Neural cell (in vitro differentiated cells): ENCODE measurements at regions not wholly inside any gene's neighbourhood (a gene's known extent, or its start where the extent isn't known, plus 50 kb on each side); places are given as distances from the start of the nearest gene placed in this dataset.

Experiments used
- H2AFZ ChIP-seq: fragments of 200-600, 300-800 bp; sonication (generic), shearing (Covaris generic); 2 replicates; pipeline ENCODE4 v1.6.0; 2014; ENCODE audit warnings: low read depth, mild to moderate bottlenecking, antibody characterized with exemption, low read length, moderate library complexity
- H3F3A ChIP-seq: fragments of 200-600 bp; shearing (Covaris generic); 2 replicates; pipeline ENCODE4 v1.6.1; 2016; ENCODE audit warnings: mild to moderate bottlenecking, moderate library complexity, mixed read lengths, antibody characterized with exemption, low read length; ENCODE audit not compliant: insufficient read depth, poor library complexity, severe bottlenecking
- H3K27ac ChIP-seq: fragments of 200-600, 300-800 bp; sonication (generic), shearing (Covaris generic); 2 replicates; pipeline ENCODE4 v1.5.1; 2014; ENCODE audit warnings: mild to moderate bottlenecking, low read length, moderate library complexity
- H3K27me3 ChIP-seq: fragments of 300-800, 200-600 bp; sonication (generic), shearing (Covaris generic); 2 replicates; pipeline ENCODE4 v1.6.0; 2014; ENCODE audit warnings: mild to moderate bottlenecking, low read depth, low read length, moderate library complexity; ENCODE audit not compliant: insufficient read depth
- H3K36me3 ChIP-seq: fragments of 300-800, 200-600 bp; sonication (generic), shearing (Covaris generic); 2 replicates; pipeline ENCODE4 v1.5.1; 2014; ENCODE audit warnings: mild to moderate bottlenecking, antibody characterized with exemption, low read length, moderate library complexity; ENCODE audit not compliant: insufficient read depth
- H3K4me2 ChIP-seq: fragments of 300-800, 200-600 bp; sonication (generic), shearing (Covaris generic); 2 replicates; pipeline ENCODE4 v1.6.0; 2014; ENCODE audit warnings: mild to moderate bottlenecking, low read length
- H3K4me3 ChIP-seq: fragments of 300-800, 200-600 bp; sonication (generic), shearing (Covaris generic); 2 replicates; pipeline ENCODE4 v1.5.1; 2014; ENCODE audit warnings: mild to moderate bottlenecking, low read length, moderate library complexity
- H3K79me2 ChIP-seq: fragments of 200-600 bp; shearing (Covaris generic); replicated peaks from 2 replicates; pipeline ENCODE4 v1.6.0; 2014; ENCODE audit warnings: mild to moderate bottlenecking, low read length, moderate library complexity; ENCODE audit not compliant: insufficient read depth
- H3K9ac ChIP-seq: fragments of 300-800, 200-600 bp; sonication (generic), shearing (Covaris generic); 2 replicates; pipeline ENCODE4 v1.6.1; 2016; ENCODE audit warnings: mild to moderate bottlenecking, low read length, mixed read lengths
- H3K9me2 ChIP-seq: fragments of 200-600 bp; shearing (Covaris generic); 2 replicates; pipeline ENCODE4 v1.6.1; 2016; ENCODE audit warnings: mild to moderate bottlenecking, low read length, mixed read lengths; ENCODE audit not compliant: insufficient read depth
- H3K9me3 ChIP-seq: fragments of 200-600, 300-800 bp; sonication (generic), shearing (Covaris generic); 2 replicates; pipeline ENCODE4 v1.6.1; 2016; ENCODE audit warnings: mild to moderate bottlenecking, mixed run types, low read length, moderate library complexity, mixed read lengths
- H4K20me1 ChIP-seq: fragments of 200-600 bp; shearing (Covaris generic); 2 replicates; pipeline ENCODE4 v1.6.1; 2016; ENCODE audit warnings: mild to moderate bottlenecking, mixed run types; ENCODE audit not compliant: insufficient read depth
- CTCF ChIP-seq: fragments of 450-650 bp; IDR thresholded peaks from 2 replicates; pipeline ENCODE4 v1.5.1; 2014; ENCODE audit warnings: antibody characterized with exemption, mild to moderate bottlenecking, moderate library complexity; ENCODE audit not compliant: poor library complexity, severe bottlenecking
- EP300 ChIP-seq: fragments of 450-650 bp; conservative IDR thresholded peaks from 2 replicates; pipeline ENCODE4 v1.6.1; 2014; ENCODE audit warnings: antibody characterized with exemption, mild to moderate bottlenecking, moderate library complexity; ENCODE audit not compliant: poor library complexity, severe bottlenecking
- EZH2 ChIP-seq: fragments of 200-600, 300-800 bp; shearing (Covaris generic), sonication (generic); IDR thresholded peaks from 2 replicates; pipeline ENCODE4 v1.6.1; 2014; ENCODE audit warnings: antibody characterized with exemption, low read length, borderline replicate concordance, mild to moderate bottlenecking; ENCODE audit not compliant: insufficient read depth, poor library complexity, severe bottlenecking
- MXI1 ChIP-seq: fragments of 450-650 bp; conservative IDR thresholded peaks from 2 replicates; pipeline ENCODE4 v1.6.1; 2014; ENCODE audit warnings: antibody characterized with exemption, mild to moderate bottlenecking; ENCODE audit not compliant: poor library complexity, severe bottlenecking
- POLR2AphosphoS5 ChIP-seq: IDR thresholded peaks from 2 replicates; pipeline ENCODE4 v1.6.1; 2012
- RAD21 ChIP-seq: fragments of 450-650 bp; conservative IDR thresholded peaks from 2 replicates; pipeline ENCODE4 v1.6.1; 2014; ENCODE audit warnings: antibody characterized with exemption, mild to moderate bottlenecking, moderate library complexity
- REST ChIP-seq: IDR thresholded peaks from 2 replicates; pipeline ENCODE4 v1.6.1; 2012; ENCODE audit warnings: borderline replicate concordance
- SMC3 ChIP-seq: fragments of 450-650 bp; conservative IDR thresholded peaks from 2 replicates; pipeline ENCODE4 v1.6.1; 2014; ENCODE audit warnings: antibody characterized with exemption, mild to moderate bottlenecking, moderate library complexity; ENCODE audit not compliant: poor library complexity
- TAF1 ChIP-seq: IDR thresholded peaks from 2 replicates; pipeline ENCODE4 v1.6.1; 2012; ENCODE audit warnings: low read depth

GRCh38 chr3:187880851-187881250 is 135.6 kb upstream of the BCL6 start:
- no peak overlapping the region for H3K4me2 ChIP-seq
- H3K4me3 ChIP-seq = no peak overlapping the region
- no peak overlapping the region for H3K27ac ChIP-seq
- no peak overlapping the region for H2AFZ ChIP-seq
- no peaks in the 10 kb centered on the region for H3K79me2 ChIP-seq
- H3K9ac ChIP-seq = no peak overlapping the region
- H3K36me3 ChIP-seq = no peaks in the 10 kb centered on the region
- no peaks in the 10 kb centered on the region for H3K9me3 ChIP-seq
- H4K20me1 ChIP-seq = no peaks in the 10 kb centered on the region
- H3K27me3 ChIP-seq = no peaks in the 10 kb centered on the region
- no peaks in the 10 kb centered on the region for H3K9me2 ChIP-seq
- H3F3A ChIP-seq = no peaks in the 10 kb centered on the region
- no peak for TF ChIP-seq POLR2AphosphoS5
- no peak for TF ChIP-seq EP300
- no peak for TF ChIP-seq CTCF
- TF ChIP-seq REST = no peak
- TF ChIP-seq RAD21 = no peak
- TF ChIP-seq TAF1 = no peak
- TF ChIP-seq EZH2 = no peak
- TF ChIP-seq MXI1 = no peak
- no peak for TF ChIP-seq SMC3

- Histone ChIP-seq H3K9me3 (no peaks in the 10 kb centered on the region), H3K27me3 (no peaks in the 10 kb centered on the region), H3K36me3 (no peaks in the 10 kb centered on the region), H3K79me2 (no peaks in the 10 kb centered on the region), H3F3A (no peaks in the 10 kb centered on the region), H3K27ac (no peak overlapping the region), H3K4me3 (no peak overlapping the region), H4K20me1 (no peaks in the 10 kb centered on the region), H3K9ac (no peak overlapping the region), H2AFZ (no peak overlapping the region), H3K4me2 (no peak overlapping the region), H3K9me2 (no peaks in the 10 kb centered on the region)
- TF ChIP-seq EP300 (no peak), SMC3 (no peak), RAD21 (no peak), REST (no peak), POLR2AphosphoS5 (no peak), EZH2 (no peak), MXI1 (no peak), TAF1 (no peak), CTCF (no peak)
Measured at GRCh38 chr3:187888701-187889100, 143.4 kb upstream of the BCL6 start.
